GM23338 (cell line): ENCODE measurements at regions not wholly inside any gene's neighbourhood (a gene's known extent, or its start where the extent isn't known, plus 50 kb on each side); places are given as distances from the start of the nearest gene placed in this dataset.

Experiments
- ATAC-seq: fragments of 200-7000 bp; cut with Tn5 transposase; 3 replicates; pipeline ENCODE4 v1.9.1; 2020
- DNase-seq: peaks from one replicate; pipeline ENCODE4 v3.0.0-alpha.2; 2015; ENCODE audit warnings: low spot score
- H2AFZ ChIP-seq: fragments of 200-600 bp; sonication (generic); 2 replicates; pipeline ENCODE4 v1.8.0; 2016; ENCODE audit warnings: antibody characterized with exemption, mild to moderate bottlenecking, moderate library complexity
- H3F3A ChIP-seq: fragments of 200-600 bp; sonication (generic); replicated peaks from 2 replicates; pipeline ENCODE4 v1.8.0; 2017; ENCODE audit warnings: antibody characterized with exemption, mixed run types, low read depth
- H3K27ac ChIP-seq: fragments of 200-600 bp; sonication (generic); 2 replicates; pipeline ENCODE4 v1.6.1; 2016; ENCODE audit warnings: low read depth
- H3K27me3 ChIP-seq: fragments of 200-600 bp; sonication (generic); 2 replicates; pipeline ENCODE4 v1.8.0; 2016; ENCODE audit warnings: mild to moderate bottlenecking, mixed run types, moderate library complexity; ENCODE audit not compliant: insufficient read depth
- H3K36me3 ChIP-seq: fragments of 200-600 bp; sonication (generic); 2 replicates; pipeline ENCODE4 v1.8.0; 2016; ENCODE audit warnings: mild to moderate bottlenecking; ENCODE audit not compliant: insufficient read depth
- H3K4me1 ChIP-seq: fragments of 200-600 bp; sonication (generic); 2 replicates; pipeline ENCODE4 v1.8.0; 2016; ENCODE audit warnings: mild to moderate bottlenecking, moderate library complexity; ENCODE audit not compliant: insufficient read depth
- H3K4me2 ChIP-seq: fragments of 200-600 bp; sonication (generic); 2 replicates; pipeline ENCODE4 v1.7.1; 2017; ENCODE audit warnings: mixed run types
- H3K4me3 ChIP-seq: fragments of 200-600 bp; sonication (generic); 2 replicates; pipeline ENCODE4 v1.6.1; 2016; ENCODE audit warnings: mixed run types
- H3K79me2 ChIP-seq: fragments of 200-600 bp; sonication (generic); replicated peaks from 2 replicates; pipeline ENCODE4 v1.8.0; 2017; ENCODE audit warnings: mild to moderate bottlenecking; ENCODE audit not compliant: insufficient read depth
- H3K9me2 ChIP-seq: fragments of 200-600 bp; sonication (generic); 2 replicates; pipeline ENCODE4 v1.8.0; 2017; ENCODE audit not compliant: insufficient read depth
- H4K20me1 ChIP-seq: fragments of 200-600 bp; sonication (generic); replicated peaks from 2 replicates; pipeline ENCODE4 v1.8.0; 2017; ENCODE audit warnings: mild to moderate bottlenecking; ENCODE audit not compliant: insufficient read depth
- H3K27ac Mint-ChIP-seq: 2 replicates; pipeline ENCODE4 v1.8.0; 2020; ENCODE audit warnings: inconsistent platforms, mild to moderate bottlenecking, moderate library complexity, mixed read lengths
- H3K27me3 Mint-ChIP-seq: 3 replicates; pipeline ENCODE4 v1.8.0; 2022; ENCODE audit warnings: low read depth, mild to moderate bottlenecking, moderate library complexity, mixed read lengths, inconsistent platforms; ENCODE audit not compliant: insufficient read depth, poor library complexity
- H3K36me3 Mint-ChIP-seq: 3 replicates; pipeline ENCODE4 v1.8.0; 2021; ENCODE audit warnings: low read depth, mild to moderate bottlenecking, inconsistent platforms, moderate library complexity, mixed read lengths
- H3K4me1 Mint-ChIP-seq: 3 replicates; pipeline ENCODE4 v1.8.0; 2020; ENCODE audit warnings: mild to moderate bottlenecking, inconsistent platforms, mixed read lengths
- H3K4me3 Mint-ChIP-seq: 3 replicates; pipeline ENCODE4 v1.8.0; 2021; ENCODE audit warnings: moderate library complexity, mild to moderate bottlenecking, inconsistent platforms, mixed read lengths
- H3K9me3 Mint-ChIP-seq: 3 replicates; pipeline ENCODE4 v1.8.0; 2020; ENCODE audit warnings: moderate library complexity, mild to moderate bottlenecking, inconsistent platforms, mixed read lengths
- CREB1 ChIP-seq: fragments of 250-450 bp; sonication (Bioruptor Pico); IDR thresholded peaks from 2 replicates; pipeline ENCODE4 v1.5.0; 2020; ENCODE audit warnings: low read depth, mild to moderate bottlenecking, moderate library complexity
- CTCF ChIP-seq, 2 experiments: fragments of 200-600 bp in 1 of 2; sonication (generic) in 1 of 2; conservative IDR thresholded peaks; 2 replicates each; pipeline versions ENCODE4 v1.5.1 to v1.6.1; 2016 to 2017; ENCODE audit warnings: antibody characterized with exemption in 2 of 2, low read depth in 2 of 2, mild to moderate bottlenecking in 2 of 2, moderate library complexity in 1 of 2
- EZH2 ChIP-seq: fragments of 200-600 bp; sonication (generic); IDR thresholded peaks from one replicate; pipeline ENCODE4 v1.8.0; 2017; ENCODE audit warnings: antibody characterized with exemption, mild to moderate bottlenecking, low read depth; ENCODE audit not compliant: unreplicated experiment
- EZH2phosphoT487 ChIP-seq: fragments of 200-600 bp; sonication (generic); IDR thresholded peaks from one replicate; pipeline ENCODE4 v1.8.1; 2018; ENCODE audit warnings: antibody characterized with exemption; ENCODE audit not compliant: unreplicated experiment
- JUNB ChIP-seq: IDR thresholded peaks from one replicate; pipeline ENCODE4 v1.6.1; 2016; ENCODE audit warnings: antibody characterized with exemption; ENCODE audit not compliant: unreplicated experiment
- NANOG ChIP-seq: IDR thresholded peaks from 2 replicates; pipeline ENCODE4 v1.6.1; 2016; ENCODE audit warnings: antibody characterized with exemption, borderline replicate concordance
- POLR2AphosphoS5 ChIP-seq: IDR thresholded peaks from 2 replicates; pipeline ENCODE4 v1.6.1; 2016; ENCODE audit warnings: antibody characterized with exemption, low read depth
- STAT1 ChIP-seq: IDR thresholded peaks from one replicate; pipeline ENCODE4 v1.6.1; 2016; ENCODE audit warnings: antibody characterized with exemption; ENCODE audit not compliant: unreplicated experiment
- ZNF114 ChIP-seq: fragments of 250-450 bp; sonication (Bioruptor Pico); IDR thresholded peaks from 2 replicates; pipeline ENCODE4 v1.5.0; 2020; ENCODE audit warnings: mild to moderate bottlenecking, moderate library complexity
- ZNF331 ChIP-seq: fragments of 250-450 bp; sonication (Bioruptor Pico); IDR thresholded peaks from 2 replicates; pipeline ENCODE4 v1.5.0; 2020; ENCODE audit warnings: low read depth, mild to moderate bottlenecking, moderate library complexity
- TF ChIP-seq, protein P1 (sequence below): fragments of 250-450 bp; sonication (Bioruptor Pico); IDR thresholded peaks from 2 replicates; pipeline ENCODE4 v1.5.0; 2020; ENCODE audit warnings: mild to moderate bottlenecking, moderate library complexity
- TF ChIP-seq, protein P2 (sequence below): IDR thresholded peaks from 2 replicates; pipeline ENCODE4 v1.6.1; 2016; ENCODE audit warnings: antibody characterized with exemption

- Histone ChIP-seq H3K27ac (no peak overlapping the region), H3K4me2 (no peak overlapping the region), H3K9me2 (no peaks in the 10 kb centered on the region; the same call in 1 of the 2 replicates), H2AFZ (no peak overlapping the region), H3K36me3 (no peaks in the 10 kb centered on the region), H3K79me2 (no peaks in the 10 kb centered on the region), H4K20me1 (no peaks in the 10 kb centered on the region), H3K27me3 (no peaks in the 10 kb centered on the region), H3K4me1 (no peaks in the 10 kb centered on the region), H3K4me3 (no peak overlapping the region), H3F3A (no peaks in the 10 kb centered on the region)
- DNase-seq (no peak), ATAC-seq (no peak)
- Mint-ChIP-seq H3K27ac (no peak overlapping the region), H3K9me3 (no peaks in the 10 kb centered on the region), H3K27me3 (peaks cover 3% of the 10 kb centered on the region), H3K4me3 (no peak overlapping the region), H3K36me3 (no peaks in the 10 kb centered on the region), H3K4me1 (no peaks in the 10 kb centered on the region)
- TF ChIP-seq EZH2 = no peak
- no peak for TF ChIP-seq CTCF (conservative IDR thresholded peaks at IDR 0.05; ENCODE audit: low read depth in 2 of 2)
- TF ChIP-seq, protein P1, sequence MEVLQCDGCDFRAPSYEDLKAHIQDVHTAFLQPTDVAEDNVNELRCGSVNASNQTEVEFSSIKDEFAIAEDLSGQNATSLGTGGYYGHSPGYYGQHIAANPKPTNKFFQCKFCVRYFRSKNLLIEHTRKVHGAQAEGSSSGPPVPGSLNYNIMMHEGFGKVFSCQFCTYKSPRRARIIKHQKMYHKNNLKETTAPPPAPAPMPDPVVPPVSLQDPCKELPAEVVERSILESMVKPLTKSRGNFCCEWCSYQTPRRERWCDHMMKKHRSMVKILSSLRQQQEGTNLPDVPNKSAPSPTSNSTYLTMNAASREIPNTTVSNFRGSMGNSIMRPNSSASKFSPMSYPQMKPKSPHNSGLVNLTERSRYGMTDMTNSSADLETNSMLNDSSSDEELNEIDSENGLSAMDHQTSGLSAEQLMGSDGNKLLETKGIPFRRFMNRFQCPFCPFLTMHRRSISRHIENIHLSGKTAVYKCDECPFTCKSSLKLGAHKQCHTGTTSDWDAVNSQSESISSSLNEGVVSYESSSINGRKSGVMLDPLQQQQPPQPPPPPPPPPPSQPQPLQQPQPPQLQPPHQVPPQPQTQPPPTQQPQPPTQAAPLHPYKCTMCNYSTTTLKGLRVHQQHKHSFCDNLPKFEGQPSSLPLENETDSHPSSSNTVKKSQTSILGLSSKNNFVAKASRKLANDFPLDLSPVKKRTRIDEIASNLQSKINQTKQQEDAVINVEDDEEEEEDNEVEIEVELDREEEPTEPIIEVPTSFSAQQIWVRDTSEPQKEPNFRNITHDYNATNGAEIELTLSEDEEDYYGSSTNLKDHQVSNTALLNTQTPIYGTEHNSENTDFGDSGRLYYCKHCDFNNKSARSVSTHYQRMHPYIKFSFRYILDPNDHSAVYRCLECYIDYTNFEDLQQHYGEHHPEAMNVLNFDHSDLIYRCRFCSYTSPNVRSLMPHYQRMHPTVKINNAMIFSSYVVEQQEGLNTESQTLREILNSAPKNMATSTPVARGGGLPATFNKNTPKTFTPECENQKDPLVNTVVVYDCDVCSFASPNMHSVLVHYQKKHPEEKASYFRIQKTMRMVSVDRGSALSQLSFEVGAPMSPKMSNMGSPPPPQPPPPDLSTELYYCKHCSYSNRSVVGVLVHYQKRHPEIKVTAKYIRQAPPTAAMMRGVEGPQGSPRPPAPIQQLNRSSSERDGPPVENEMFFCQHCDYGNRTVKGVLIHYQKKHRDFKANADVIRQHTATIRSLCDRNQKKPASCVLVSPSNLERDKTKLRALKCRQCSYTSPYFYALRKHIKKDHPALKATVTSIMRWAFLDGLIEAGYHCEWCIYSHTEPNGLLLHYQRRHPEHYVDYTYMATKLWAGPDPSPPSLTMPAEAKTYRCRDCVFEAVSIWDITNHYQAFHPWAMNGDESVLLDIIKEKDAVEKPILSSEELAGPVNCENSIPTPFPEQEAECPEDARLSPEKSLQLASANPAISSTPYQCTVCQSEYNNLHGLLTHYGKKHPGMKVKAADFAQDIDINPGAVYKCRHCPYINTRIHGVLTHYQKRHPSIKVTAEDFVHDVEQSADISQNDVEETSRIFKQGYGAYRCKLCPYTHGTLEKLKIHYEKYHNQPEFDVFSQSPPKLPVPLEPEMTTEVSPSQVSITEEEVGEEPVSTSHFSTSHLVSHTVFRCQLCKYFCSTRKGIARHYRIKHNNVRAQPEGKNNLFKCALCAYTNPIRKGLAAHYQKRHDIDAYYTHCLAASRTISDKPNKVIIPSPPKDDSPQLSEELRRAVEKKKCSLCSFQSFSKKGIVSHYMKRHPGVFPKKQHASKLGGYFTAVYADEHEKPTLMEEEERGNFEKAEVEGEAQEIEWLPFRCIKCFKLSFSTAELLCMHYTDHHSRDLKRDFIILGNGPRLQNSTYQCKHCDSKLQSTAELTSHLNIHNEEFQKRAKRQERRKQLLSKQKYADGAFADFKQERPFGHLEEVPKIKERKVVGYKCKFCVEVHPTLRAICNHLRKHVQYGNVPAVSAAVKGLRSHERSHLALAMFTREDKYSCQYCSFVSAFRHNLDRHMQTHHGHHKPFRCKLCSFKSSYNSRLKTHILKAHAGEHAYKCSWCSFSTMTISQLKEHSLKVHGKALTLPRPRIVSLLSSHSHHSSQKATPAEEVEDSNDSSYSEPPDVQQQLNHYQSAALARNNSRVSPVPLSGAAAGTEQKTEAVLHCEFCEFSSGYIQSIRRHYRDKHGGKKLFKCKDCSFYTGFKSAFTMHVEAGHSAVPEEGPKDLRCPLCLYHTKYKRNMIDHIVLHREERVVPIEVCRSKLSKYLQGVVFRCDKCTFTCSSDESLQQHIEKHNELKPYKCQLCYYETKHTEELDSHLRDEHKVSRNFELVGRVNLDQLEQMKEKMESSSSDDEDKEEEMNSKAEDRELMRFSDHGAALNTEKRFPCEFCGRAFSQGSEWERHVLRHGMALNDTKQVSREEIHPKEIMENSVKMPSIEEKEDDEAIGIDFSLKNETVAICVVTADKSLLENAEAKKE (CRISPR knock-in tag) = no peak
- no peak for TF ChIP-seq CREB1 (CRISPR knock-in tag)
Observed at GRCh38 chr18:60585670-60586069, 213.1 kb upstream of the MC4R start.

- H3K27ac Mint-ChIP-seq = peak overlapping the region; percentile 21; the same call in 1 of the 2 replicates
- DNase-seq (no peak), ATAC-seq (no peak)
- Histone ChIP-seq H3K36me3 (no peaks in the 10 kb centered on the region), H3K4me3 (no peak overlapping the region), H3K4me2 (no peak overlapping the region), H2AFZ (no peak overlapping the region), H3F3A (no peaks in the 10 kb centered on the region), H3K79me2 (no peaks in the 10 kb centered on the region), H3K27me3 (no peaks in the 10 kb centered on the region), H3K27ac (no peak overlapping the region), H3K4me1 (no peaks in the 10 kb centered on the region), H3K9me2 (no peaks in the 10 kb centered on the region), H4K20me1 (no peaks in the 10 kb centered on the region)
- no peak overlapping the region for H3K4me3 Mint-ChIP-seq
- no peaks in the 10 kb centered on the region for H3K9me3 Mint-ChIP-seq
- H3K27me3 Mint-ChIP-seq = peaks cover 3% of the 10 kb centered on the region
- H3K4me1 Mint-ChIP-seq = no peaks in the 10 kb centered on the region
- H3K36me3 Mint-ChIP-seq = no peaks in the 10 kb centered on the region
- no peak for TF ChIP-seq EZH2
- no peak for TF ChIP-seq ZNF114 (CRISPR knock-in tag)
- TF ChIP-seq STAT1 = no peak
- TF ChIP-seq ZNF331 (CRISPR knock-in tag) = no peak
- TF ChIP-seq JUNB = no peak
- TF ChIP-seq CREB1 (CRISPR knock-in tag) = no peak
- TF ChIP-seq, protein P2, sequence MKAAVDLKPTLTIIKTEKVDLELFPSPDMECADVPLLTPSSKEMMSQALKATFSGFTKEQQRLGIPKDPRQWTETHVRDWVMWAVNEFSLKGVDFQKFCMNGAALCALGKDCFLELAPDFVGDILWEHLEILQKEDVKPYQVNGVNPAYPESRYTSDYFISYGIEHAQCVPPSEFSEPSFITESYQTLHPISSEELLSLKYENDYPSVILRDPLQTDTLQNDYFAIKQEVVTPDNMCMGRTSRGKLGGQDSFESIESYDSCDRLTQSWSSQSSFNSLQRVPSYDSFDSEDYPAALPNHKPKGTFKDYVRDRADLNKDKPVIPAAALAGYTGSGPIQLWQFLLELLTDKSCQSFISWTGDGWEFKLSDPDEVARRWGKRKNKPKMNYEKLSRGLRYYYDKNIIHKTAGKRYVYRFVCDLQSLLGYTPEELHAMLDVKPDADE = no peak
- no peak for TF ChIP-seq POLR2AphosphoS5
- no peak for TF ChIP-seq NANOG
- TF ChIP-seq EZH2phosphoT487 = no peak
Observed at GRCh38 chr18:60593249-60593648, 220.7 kb upstream of the MC4R start.
